GM19467 (cell line): ENCODE measurements at regions not wholly inside any gene's neighbourhood (a gene's known extent, or its start where the extent isn't known, plus 50 kb on each side); places are given as distances from the start of the nearest gene placed in this dataset.
A peak's percentile ranks its signal among the peaks of the same experiment; 100 is the strongest.
"Not testable (repeated sequence)": the region's sequence is repeated elsewhere in the genome, so short reads cannot be mapped to it uniquely, and the experiment has no call there.

Experiments
- ATAC-seq: cut with Tn5 transposase; IDR thresholded peaks from one replicate; pipeline ENCODE4 v1.9.1; 2021; ENCODE audit warnings: mild to moderate bottlenecking, moderate library complexity; ENCODE audit not compliant: unreplicated experiment

DNA sequence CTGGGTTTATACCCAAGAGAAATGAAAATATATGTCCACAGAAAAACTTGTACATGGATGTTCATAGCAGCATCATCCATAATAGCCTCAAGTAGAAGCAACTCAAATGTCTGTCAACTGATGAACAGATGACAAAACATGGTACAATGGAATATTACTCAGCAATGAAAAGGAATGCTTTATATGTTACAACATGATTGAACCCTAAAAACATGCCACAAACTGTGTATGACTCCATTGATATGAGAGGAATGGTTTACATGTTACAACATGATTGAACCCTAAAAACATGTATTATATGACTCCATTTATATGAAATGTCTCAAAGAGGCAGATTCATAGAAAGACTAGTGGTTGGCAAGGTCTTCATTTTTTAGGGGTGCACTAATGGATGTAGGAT lies 104.8 kb downstream of the LAT start:
- ATAC-seq = not testable (repeated sequence)

DNA sequence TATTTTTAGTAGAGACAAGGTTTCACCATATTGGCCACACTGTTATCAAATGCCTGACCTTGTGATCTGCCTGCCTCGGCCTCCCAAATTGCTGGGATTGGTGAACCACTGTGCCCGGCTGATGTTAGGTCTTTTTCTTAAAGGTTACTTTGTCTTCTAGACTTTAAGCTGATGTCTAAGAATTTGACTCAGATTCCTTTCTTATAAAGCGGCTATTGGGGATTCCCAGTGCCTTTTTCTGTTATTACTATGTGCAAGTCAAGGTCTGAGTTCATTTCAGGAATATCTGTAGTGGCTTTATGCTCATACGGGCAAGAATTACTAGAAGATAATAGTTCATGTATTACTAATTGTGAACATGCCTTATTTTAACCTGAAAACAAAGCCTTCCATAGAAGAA lies 102.8 kb downstream of the LAT start:
- ATAC-seq = not testable (repeated sequence)

DNA sequence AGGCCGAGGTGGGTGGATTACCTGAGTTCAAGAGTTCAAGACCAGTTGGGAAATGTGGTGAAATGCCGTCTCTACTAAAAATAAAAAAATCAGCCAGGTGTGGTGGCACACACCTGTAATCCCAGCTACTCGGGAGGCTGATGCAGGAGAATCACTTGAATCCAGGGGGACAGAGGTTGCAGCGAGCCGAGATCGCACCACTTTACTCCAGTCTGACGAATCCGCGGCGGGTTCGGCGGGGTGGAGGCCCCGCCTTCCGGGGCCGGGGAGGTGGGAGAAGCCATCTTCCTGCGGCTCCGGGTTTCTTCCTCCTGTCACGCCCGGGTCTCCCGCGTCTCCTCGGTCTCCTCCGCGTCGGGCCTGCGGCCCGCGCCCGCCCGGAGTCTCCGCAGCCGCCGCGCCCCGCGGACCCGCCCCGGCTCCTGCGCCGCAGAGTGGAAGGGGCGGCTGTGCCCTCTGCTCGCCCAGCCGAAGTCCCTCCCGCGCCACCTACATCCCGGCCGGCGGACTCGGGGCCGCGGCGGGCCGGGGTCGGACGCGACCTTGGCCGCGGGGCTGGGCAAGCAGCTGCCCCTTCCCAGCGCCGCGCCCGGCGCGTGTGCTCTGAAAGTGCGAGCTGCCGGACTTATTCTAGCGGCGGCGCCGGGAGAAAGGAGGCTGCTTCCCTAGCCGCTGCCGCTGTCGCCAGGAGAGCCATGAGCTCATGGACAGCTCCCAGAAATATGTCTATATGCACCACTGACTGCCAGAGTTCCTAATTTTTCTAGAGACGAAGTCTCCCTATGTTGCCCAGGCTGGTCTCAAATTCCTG lies 97.2 kb downstream of the LAT start:
- not testable (repeated sequence) for ATAC-seq

DNA sequence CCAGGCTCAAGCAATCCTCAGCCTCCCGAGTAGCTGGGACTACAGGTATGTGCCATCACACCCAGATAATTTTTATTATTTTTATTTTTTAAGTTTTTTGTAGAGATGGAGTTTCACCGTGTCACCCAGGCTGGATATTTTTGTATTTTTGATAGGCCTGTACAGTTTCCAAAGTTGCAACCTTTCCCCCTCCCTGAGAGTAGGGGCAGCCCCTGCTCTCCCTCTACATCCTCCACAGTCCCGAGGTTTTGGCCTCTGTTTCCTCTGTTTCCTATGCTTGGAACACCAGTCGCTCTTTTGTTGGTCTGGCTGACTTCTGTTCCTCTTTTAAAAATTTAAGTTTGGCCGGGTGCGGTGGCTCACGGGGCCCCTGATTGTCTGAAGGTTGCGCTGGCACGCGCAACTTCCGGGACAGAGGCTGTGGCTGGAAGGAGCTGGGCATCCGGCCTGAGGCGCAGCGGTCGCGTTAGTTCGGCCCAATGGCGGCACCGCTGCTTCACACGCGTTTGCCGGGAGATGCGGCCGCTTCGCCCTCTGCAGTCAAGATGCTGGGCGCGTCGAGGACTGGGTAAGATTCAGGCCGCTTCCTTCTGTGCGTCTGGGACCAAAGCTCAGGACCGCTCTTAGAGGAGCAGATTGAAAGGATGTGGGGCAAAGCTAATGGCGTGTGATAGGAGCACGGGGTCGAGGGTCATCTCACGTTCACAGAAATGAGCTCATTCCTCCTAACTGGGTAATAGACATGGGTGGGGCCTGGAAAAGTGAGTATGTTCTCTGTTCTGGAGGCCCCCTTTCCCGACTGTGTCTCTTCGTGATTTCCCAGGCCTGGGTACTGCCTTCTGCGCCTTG lies 89.9 kb downstream of the LAT start:
- ATAC-seq = peak; percentile 78

DNA sequence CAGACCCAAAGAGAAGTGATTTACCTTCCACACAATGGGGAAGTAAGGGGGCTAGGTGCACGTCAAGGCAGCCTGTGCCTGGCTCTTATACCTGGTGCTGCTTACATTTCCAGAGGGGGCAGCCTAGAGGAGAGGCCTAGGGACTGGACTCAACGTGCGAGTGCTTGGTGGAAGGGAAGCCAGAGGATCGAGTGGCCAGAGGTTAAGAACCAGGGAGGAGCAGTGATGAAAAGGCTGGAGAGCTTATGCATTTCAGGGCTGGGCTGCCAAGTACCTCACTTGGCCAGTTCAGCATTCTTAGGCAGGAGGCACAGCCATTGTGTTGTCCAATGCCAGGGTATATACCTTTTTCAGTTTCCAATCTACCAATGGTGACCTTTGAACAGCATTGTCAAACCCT lies 77.4 kb downstream of the LAT start:
- not testable (repeated sequence) for ATAC-seq

DNA sequence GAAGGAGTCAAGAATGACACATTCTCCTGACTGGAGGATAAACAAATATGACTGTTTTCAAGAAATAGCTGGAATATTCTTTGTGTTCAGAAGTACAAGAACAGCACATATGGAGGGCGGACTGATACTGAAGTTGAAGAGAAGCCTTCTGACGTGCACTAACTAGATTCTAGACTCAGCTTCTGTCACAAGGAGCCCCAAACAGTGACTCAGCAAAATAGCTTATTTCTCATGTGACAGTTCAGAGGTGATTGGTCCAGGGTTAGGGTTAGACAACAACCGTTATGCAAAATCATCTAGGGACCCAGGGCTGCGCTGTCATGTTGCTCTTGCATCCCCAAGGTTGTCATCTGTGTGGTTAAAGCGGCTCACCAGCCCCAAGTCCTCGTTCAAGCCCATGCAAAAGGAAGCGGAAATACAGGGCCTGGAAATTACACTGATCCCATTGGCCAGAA lies 76.6 kb downstream of the LAT start:
- ATAC-seq = not testable (repeated sequence)

DNA sequence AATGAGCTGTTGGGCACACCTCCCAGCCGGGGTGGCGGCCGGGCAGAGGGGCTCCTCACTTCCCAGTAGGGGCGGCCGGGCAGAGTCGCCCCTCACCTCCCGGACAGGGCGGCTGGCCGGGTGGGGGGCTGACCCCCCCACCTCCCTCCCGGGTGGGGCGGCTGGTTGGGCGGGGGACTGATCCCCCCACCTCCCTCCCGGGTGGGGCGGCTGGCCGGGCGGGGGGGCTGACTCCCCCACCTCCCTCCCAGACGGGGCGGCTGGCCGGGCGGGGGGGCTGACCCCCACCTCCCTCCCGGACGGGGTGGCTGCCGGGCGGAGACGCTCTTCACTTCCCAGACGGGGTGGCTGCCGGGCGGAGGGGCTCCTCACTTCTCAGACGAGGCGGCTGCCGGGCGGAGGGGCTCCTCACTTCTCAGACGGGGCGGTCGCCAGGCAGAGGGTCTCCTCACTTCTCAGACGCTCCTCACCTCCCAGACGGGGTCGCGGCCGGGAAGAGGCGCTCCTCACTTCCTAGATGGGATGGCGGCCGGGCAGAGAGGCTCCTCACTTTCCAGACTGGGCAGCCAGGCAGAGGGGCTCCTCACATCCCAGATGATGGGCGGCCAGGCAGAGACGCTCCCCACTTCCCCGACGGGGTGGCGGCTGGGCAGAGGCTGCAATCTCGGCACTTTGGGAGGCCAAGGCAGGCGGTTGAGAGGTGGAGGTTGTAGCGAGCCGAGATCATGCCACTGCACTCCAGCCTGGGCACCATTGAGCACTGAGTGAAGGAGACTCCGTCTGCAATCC lies 75.4 kb downstream of the LAT start:
- ATAC-seq = not testable (repeated sequence)

DNA sequence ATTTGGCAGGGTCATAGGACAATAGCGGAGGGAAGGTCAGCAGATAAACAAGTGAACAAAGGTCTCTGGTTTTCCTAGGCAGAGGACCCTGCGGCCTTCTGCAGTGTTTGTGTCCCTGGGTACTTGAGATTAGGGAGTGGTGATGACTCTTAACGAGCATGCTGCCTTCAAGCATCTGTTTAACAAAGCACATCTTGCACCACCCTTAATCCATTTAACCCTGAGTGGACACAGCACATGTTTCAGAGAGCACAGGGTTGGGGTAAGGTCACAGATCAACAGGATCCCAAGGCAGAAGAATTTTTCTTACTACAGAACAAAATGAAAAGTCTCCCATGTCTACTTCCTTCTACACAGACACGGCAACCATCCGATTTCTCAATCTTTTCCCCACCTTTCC lies 74.7 kb downstream of the LAT start:
- not testable (repeated sequence) for ATAC-seq
